K562 (cell line): ENCODE measurements at regions not wholly inside any gene's neighbourhood (a gene's known extent, or its start where the extent isn't known, plus 50 kb on each side); places are given as distances from the start of the nearest gene placed in this dataset.

Experiments
- ATAC-seq: fragments of 200-7000 bp; cut with Tn5 transposase; 3 replicates; pipeline ENCODE4 v1.9.1; 2020; ENCODE audit warnings: moderate library complexity
- BruUV-seq: library from RNA; stranded (reverse); fragments of 400-500 nt; replicated peaks from 2 replicates; lab custom pipeline; 2021; lab: Mats Ljungman, UMichigan
- CTCF ChIA-PET: fragments of 300-600 bp; formaldehyde crosslinking; extraction: SDS; loops from one replicate; lab custom pipeline; 2021; ENCODE audit warnings: low intra/inter-chr PET ratio; lab: Yijun Ruan, JAX
- POLR2A ChIA-PET: fragments of 300-600, 350-650 bp; sonication (Branson Sonifier 250); formaldehyde crosslinking; extraction: SDS; loops from one replicate; lab custom pipeline; 2021; ENCODE audit warnings: antibody characterized with exemption, inconsistent platforms; lab: Yijun Ruan, JAX
- DNase-seq, 4 experiments: peaks; one replicate each; pipeline versions ENCODE4 v3.0.0 to v3.0.0-alpha.2; 2011 to 2018; ENCODE audit warnings: low spot score in 3 of 4, mixed read lengths in 3 of 4; ENCODE audit errors: extremely low read depth in 1 of 4
- FAIRE-seq: peaks from 2 replicates; lab custom pipeline; 2011; peaks lifted over from hg19 to GRCh38; lab: Jason Lieb, UNC
- H2AFZ ChIP-seq: 2 replicates; pipeline ENCODE4 v1.6.0; 2011; ENCODE audit warnings: low read depth, low read length, control low read depth, inconsistent platforms
- H3K27ac ChIP-seq: fragments of 200-600 bp; 3 replicates; pipeline ENCODE4 v1.8.0; 2011; ENCODE audit warnings: low read depth, mild to moderate bottlenecking, control low read depth, inconsistent platforms, low read length, moderate library complexity, mixed read lengths; ENCODE audit errors: extremely low read depth
- H3K27me3 ChIP-seq, 2 experiments: fragments of 300-600 bp in 1 of 2; 2 replicates in 1 of 2; 3 replicates in 1 of 2; pipeline versions ENCODE4 v1.6.0 to v1.8.0; 2011; ENCODE audit warnings: inconsistent platforms in 2 of 2, low read length in 2 of 2, mild to moderate bottlenecking in 1 of 2, mixed read lengths in 1 of 2, moderate library complexity in 1 of 2; ENCODE audit not compliant: control insufficient read depth in 2 of 2, insufficient read depth in 2 of 2
- H3K36me3 ChIP-seq: fragments of 300-600 bp; 3 replicates; pipeline ENCODE4 v1.8.0; 2011; ENCODE audit warnings: mild to moderate bottlenecking, low read length, inconsistent platforms; ENCODE audit not compliant: control insufficient read depth, insufficient read depth
- H3K4me1 ChIP-seq, 2 experiments: fragments of 200-600 bp in 1 of 2; replicated peaks in 1 of 2; 2 replicates in 1 of 2; 3 replicates in 1 of 2; pipeline versions ENCODE4 v1.5.1 to v1.8.0; 2011; ENCODE audit warnings: inconsistent platforms in 2 of 2, low read length in 2 of 2, mild to moderate bottlenecking in 1 of 2, mixed read lengths in 1 of 2, moderate library complexity in 1 of 2; ENCODE audit not compliant: control insufficient read depth in 2 of 2, insufficient read depth in 2 of 2
- H3K4me2 ChIP-seq: 2 replicates; pipeline ENCODE4 v1.6.1; 2011; ENCODE audit warnings: low read length, control low read depth, inconsistent platforms, mixed read lengths; ENCODE audit not compliant: insufficient read depth
- H3K4me3 ChIP-seq: fragments of 200-600 bp; sonication (generic), shearing (Covaris generic); 2 replicates; pipeline ENCODE4 v1.5.1; 2016; ENCODE audit warnings: control low read depth, inconsistent platforms
- H3K79me2 ChIP-seq: fragments of 200-600 bp; 3 replicates; pipeline ENCODE4 v1.8.0; 2011; ENCODE audit warnings: low read length, inconsistent platforms; ENCODE audit not compliant: control insufficient read depth, insufficient read depth
- H3K9ac ChIP-seq, 2 experiments: 2 replicates each; pipeline versions ENCODE4 v1.6.0 to v1.6.1; 2011; ENCODE audit warnings: low read depth in 2 of 2, low read length in 2 of 2, control low read depth in 1 of 2, inconsistent platforms in 1 of 2, mild to moderate bottlenecking in 1 of 2, mixed read lengths in 1 of 2; ENCODE audit not compliant: insufficient read depth in 1 of 2
- H3K9me1 ChIP-seq: one replicate; pipeline ENCODE4 v1.6.0; 2011; ENCODE audit warnings: inconsistent platforms, mild to moderate bottlenecking, low read length, moderate library complexity; ENCODE audit not compliant: control insufficient read depth, insufficient read depth
- H3K9me3 ChIP-seq: replicated peaks from 2 replicates; pipeline ENCODE4 v1.5.1; 2011; ENCODE audit warnings: low read depth, low read length, inconsistent platforms; ENCODE audit not compliant: control insufficient read depth, insufficient read depth
- H4K20me1 ChIP-seq: replicated peaks from 2 replicates; pipeline ENCODE4 v1.6.1; 2011; ENCODE audit warnings: low read length, inconsistent platforms, mixed read lengths; ENCODE audit not compliant: control insufficient read depth, insufficient read depth
- ARID2 ChIP-seq: fragments of 450-650 bp; IDR thresholded peaks from 2 replicates; pipeline ENCODE4 v1.6.1; 2017; ENCODE audit warnings: antibody characterized with exemption, mild to moderate bottlenecking
- BRCA1 ChIP-seq, 2 experiments: fragments of 450-650 bp in 1 of 2; sonication (generic) in 1 of 2; formaldehyde crosslinking in 1 of 2; IDR thresholded peaks; 2 replicates each; pipeline versions ENCODE4 v1.5.0 to v1.6.1; 2017 to 2020; ENCODE audit warnings: mild to moderate bottlenecking in 1 of 2, missing genetic modification reagents in 1 of 2
- C11orf30 ChIP-seq: fragments of 450-650 bp; IDR thresholded peaks from 2 replicates; pipeline ENCODE4 v1.6.1; 2016; ENCODE audit warnings: low read depth, mild to moderate bottlenecking
- KAT8 ChIP-seq: fragments of 450-650 bp; IDR thresholded peaks from 2 replicates; pipeline ENCODE4 v1.6.1; 2016; ENCODE audit warnings: low read depth, mild to moderate bottlenecking
- NONO ChIP-seq, 2 experiments: fragments of 200-400 bp in 1 of 2; fragments of 450-650 bp in 1 of 2; formaldehyde crosslinking in 1 of 2; IDR thresholded peaks; 2 replicates each; pipeline ENCODE4 v1.6.1; 2017; ENCODE audit warnings: low read depth in 2 of 2, mild to moderate bottlenecking in 2 of 2, moderate library complexity in 2 of 2, low read length in 1 of 2
- SMARCE1 ChIP-seq: fragments of 450-650 bp; IDR thresholded peaks from 2 replicates; pipeline ENCODE4 v1.7.1; 2016; ENCODE audit warnings: mild to moderate bottlenecking
- TCF7 ChIP-seq: sonication (generic); IDR thresholded peaks from 2 replicates; pipeline ENCODE4 v1.6.1; 2016; ENCODE audit warnings: antibody characterized with exemption, borderline replicate concordance
- ZNF699 ChIP-seq: fragments of 250-450 bp; sonication (Bioruptor Pico); IDR thresholded peaks from 2 replicates; pipeline ENCODE4 v1.8.0; 2021; ENCODE audit warnings: mild to moderate bottlenecking, moderate library complexity; ENCODE audit not compliant: insufficient replicate concordance
- WGBS: fragments of 100-300 bp; shearing (Covaris generic); methylation state at CpG from one replicate; pipeline ENCODE4 v1.1.6; 2016; ENCODE audit warnings: low coverage, mixed read lengths; ENCODE audit not compliant: insufficient coverage; ENCODE audit errors: missing lambda C conversion rate; 5-methylcytosine and 5-hydroxymethylcytosine counted together
- in situ Hi-C: fragments of 300-500 bp; cut with MboI; formaldehyde crosslinking; loops from 4 replicates; pipeline ENCODE4 v1.15.0; 2018; ENCODE audit warnings: inconsistent platforms, mixed read lengths
- intact Hi-C: fragments of 100-400 bp; cut with micrococcal nuclease; formaldehyde crosslinking; loops from 2 replicates; pipeline ENCODE4 v1.14.2; 2022
- TF ChIP-seq, protein P1 (sequence below), 2 experiments: fragments of 450-650 bp; IDR thresholded peaks; 2 replicates each; pipeline ENCODE4 v1.6.1; 2016; ENCODE audit warnings: mild to moderate bottlenecking in 2 of 2, borderline replicate concordance in 1 of 2, low read depth in 1 of 2, moderate library complexity in 1 of 2

DNA sequence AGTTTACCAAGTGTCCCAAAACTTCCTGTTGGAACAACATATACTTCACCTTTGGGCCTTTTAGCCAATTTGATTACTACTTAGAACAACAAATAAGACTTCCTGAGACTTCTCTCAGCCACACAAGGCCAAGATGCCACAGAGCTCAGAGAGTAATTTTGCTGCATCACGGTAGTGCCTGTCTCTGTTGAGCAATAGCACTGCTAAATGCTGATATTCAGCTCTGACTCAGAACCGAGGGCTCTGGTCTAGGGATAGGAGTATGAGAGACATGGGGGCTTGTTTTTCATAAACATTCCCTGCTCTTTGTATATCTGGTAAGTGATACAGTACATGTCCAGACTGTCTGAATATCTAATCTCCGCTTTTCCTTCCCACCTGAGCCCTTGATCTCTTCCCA, 260.4 kb upstream of the ARHGAP20 start:
- in situ Hi-C loops: no loop called here
- Histone ChIP-seq H3K9me1 (no peaks in the 10 kb centered on the region), H3K9ac (no peak overlapping the region), H2AFZ (no peak overlapping the region), H3K4me2 (no peak overlapping the region), H3K9me3 (no peaks in the 10 kb centered on the region), H3K36me3 (no peaks in the 10 kb centered on the region), H3K4me3 (no peak overlapping the region), H4K20me1 (no peaks in the 10 kb centered on the region), H3K27ac (no peak overlapping the region), H3K27me3 (no peaks in the 10 kb centered on the region), H3K79me2 (no peaks in the 10 kb centered on the region), H3K4me1 (no peaks in the 10 kb centered on the region)
- POLR2A ChIA-PET: no interaction called here
- no TSS peak for BruUV-seq
- no peak for ATAC-seq
- no peak for FAIRE-seq
- CTCF ChIA-PET: no interaction called here
- 0% methylated on average over 3 of the region's 3 CpGs for WGBS
- intact Hi-C loops: no loop called here
- no peak for TF ChIP-seq BRCA1 (IDR thresholded peaks at IDR 0.05)
- no peak for TF ChIP-seq BRCA1 (CRISPR knock-in tag; IDR thresholded peaks at IDR 0.05)
- no peak for TF ChIP-seq SMARCE1
- TF ChIP-seq ZNF699 (CRISPR knock-in tag): no peak
- no peak for TF ChIP-seq NONO (IDR thresholded peaks at IDR 0.05; ENCODE audit: low read depth in 2 of 2, low read length in 1 of 2)
- TF ChIP-seq ARID2: no peak
- no peak for DNase-seq

DNA sequence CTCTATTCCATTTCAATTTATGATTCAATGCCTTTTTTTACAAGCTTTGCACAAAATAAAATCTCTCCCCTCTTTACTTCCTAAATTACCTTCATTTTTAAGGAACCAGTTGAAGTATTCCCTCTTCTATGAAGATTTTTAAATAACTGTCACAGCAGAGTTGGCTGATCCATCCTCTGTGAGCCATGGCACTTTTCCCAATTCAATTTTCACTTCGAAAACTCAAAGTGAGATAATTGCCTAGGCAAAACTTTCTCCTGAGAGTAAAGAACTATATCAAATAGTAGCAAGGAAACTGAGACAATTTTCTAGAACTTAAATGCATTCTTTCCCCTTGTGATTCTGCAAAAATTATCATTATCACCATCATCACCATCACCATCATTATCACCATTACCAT, 259.9 kb upstream of the ARHGAP20 start:
- in situ Hi-C loops: no loop called here
- 0% methylated on average over 1 of the region's 1 CpG for WGBS
- Histone ChIP-seq H3K9me1 (no peaks in the 10 kb centered on the region), H3K9me3 (no peaks in the 10 kb centered on the region), H3K27me3 (no peaks in the 10 kb centered on the region), H3K36me3 (no peaks in the 10 kb centered on the region), H4K20me1 (no peaks in the 10 kb centered on the region), H3K79me2 (no peaks in the 10 kb centered on the region), H3K27ac (no peak overlapping the region), H3K4me2 (no peak overlapping the region), H2AFZ (no peak overlapping the region), H3K4me3 (no peak overlapping the region), H3K9ac (no peak overlapping the region), H3K4me1 (no peaks in the 10 kb centered on the region)
- POLR2A ChIA-PET: no interaction called here
- ATAC-seq (no peak), DNase-seq (no peak), FAIRE-seq (no peak)
- BruUV-seq: no TSS peak
- CTCF ChIA-PET: no interaction called here
- intact Hi-C loops: no loop called here
- TF ChIP-seq C11orf30 (no peak), KAT8 (no peak), TCF7 (no peak)
- TF ChIP-seq, protein P1, sequence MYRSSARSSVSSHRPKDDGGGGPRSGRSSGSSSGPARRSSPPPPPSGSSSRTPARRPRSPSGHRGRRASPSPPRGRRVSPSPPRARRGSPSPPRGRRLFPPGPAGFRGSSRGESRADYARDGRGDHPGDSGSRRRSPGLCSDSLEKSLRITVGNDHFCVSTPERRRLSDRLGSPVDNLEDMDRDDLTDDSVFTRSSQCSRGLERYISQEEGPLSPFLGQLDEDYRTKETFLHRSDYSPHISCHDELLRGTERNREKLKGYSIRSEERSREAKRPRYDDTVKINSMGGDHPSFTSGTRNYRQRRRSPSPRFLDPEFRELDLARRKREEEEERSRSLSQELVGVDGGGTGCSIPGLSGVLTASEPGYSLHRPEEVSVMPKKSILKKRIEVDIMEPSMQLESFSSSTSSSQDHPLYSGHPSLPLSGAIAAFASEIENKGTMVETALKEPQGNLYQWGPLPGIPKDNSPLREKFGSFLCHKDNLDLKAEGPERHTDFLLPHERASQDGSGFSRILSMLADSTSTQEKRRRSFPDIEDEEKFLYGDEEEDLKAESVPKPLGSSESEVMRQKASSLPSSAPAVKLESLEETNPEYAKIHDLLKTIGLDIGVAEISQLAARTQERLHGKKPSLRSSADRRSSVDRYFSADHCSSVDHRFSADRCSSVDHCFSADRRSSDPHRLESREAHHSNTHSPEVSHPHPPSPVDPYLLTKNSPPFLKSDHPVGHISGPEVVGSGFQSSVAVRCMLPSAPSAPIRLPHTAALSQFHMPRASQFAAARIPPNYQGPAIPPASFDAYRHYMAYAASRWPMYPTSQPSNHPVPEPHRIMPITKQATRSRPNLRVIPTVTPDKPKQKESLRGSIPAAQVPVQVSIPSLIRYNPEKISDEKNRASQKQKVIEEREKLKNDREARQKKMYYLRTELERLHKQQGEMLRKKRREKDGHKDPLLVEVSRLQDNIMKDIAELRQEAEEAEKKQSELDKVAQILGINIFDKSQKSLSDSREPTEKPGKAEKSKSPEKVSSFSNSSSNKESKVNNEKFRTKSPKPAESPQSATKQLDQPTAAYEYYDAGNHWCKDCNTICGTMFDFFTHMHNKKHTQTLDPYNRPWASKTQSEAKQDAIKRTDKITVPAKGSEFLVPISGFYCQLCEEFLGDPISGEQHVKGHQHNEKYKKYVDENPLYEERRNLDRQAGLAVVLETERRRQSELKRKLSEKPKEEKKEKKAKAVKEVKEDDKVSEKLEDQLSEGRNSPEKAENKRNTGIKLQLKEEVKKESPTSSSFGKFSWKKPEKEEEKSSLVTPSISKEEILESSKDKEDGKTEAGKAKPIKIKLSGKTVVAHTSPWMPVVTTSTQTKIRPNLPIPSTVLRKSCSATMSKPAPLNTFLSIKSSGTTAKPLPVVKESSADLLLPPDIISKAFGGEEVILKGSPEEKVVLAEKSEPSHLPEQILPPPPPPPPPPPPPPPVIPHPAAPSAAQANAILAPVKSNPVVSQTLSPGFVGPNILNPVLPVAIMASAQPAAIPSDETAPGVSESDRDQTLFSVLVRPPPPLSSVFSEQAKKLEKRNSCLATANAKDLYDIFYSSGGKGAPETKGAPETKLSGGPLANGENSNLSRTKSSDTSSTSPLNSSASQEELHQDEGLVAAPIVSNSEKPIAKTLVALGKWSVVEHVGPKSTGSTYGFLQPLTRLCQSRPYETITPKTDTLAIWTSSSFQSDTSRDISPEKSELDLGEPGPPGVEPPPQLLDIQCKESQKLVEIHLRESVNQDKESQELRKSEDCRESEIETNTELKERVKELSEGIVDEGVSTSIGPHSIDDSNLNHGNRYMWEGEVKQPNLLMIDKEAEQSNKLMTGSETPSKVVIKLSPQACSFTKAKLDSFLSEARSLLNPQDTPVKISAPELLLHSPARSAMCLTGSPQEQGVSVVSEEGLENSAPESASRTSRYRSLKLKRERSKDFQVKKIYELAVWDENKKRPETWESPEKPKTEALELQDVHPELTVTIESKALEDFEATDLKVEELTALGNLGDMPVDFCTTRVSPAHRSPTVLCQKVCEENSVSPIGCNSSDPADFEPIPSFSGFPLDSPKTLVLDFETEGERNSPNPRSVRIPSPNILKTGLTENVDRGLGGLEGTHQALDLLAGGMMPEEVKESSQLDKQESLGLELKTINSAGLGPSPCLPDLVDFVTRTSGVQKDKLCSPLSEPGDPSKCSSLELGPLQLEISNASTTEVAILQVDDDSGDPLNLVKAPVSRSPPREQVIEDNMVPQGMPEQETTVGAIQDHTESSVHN (IDR thresholded peaks at IDR 0.05; ENCODE audit: borderline replicate concordance in 1 of 2, low read depth in 1 of 2): no peak
